ENCODE measurements at regions not wholly inside any gene's neighbourhood (a gene's known extent, or its start where the extent isn't known, plus 50 kb on each side); places are given as distances from the start of the nearest gene placed in this dataset.

DNA sequence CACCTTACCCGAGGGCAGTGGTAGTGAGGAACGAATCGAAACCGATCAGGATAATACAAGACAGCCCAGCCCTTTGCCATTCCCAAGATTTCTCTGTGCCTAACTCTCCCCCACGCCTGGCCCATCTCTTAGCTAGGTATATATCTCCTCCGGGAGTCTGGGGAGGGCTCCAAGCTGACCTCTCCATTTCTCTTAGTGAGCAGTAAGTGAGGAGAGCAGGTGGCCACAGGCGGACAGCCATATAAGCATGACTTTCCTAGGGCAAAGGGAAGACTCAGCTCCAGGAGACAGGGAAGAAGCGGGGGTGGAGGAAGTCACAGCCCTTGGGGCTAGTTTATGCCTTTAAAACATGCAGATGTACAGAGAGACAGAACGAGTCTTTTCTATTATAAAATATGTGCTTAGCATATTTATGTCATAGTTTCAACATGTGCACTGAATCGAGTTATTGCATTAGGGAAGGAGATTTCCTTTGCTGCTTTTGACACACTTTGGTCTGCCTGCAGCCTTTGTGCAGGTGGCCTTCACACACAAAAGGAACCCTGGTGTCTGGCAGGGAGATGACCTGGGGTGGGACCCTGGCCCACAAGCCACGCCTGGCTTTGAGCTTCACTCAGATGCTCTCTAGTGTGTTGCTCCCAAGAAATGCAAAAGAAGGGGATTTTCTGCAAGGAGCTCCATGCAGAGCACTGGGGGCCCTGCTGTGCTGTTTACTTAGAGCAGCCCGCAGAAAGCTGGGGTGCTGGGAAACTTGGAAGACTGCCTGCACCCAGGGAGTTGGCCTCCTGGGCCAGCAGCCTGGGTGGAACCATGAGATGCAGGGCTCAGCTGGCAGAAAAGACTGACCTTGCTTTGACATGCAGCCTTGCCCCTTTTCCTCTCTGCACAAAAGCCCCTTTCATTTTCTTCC, 613.3 kb downstream of the BCOR start:
- H3K9ac ChIP-seq (ENCODE audit: low read length): no peak overlapping the region
- H4K20me1 ChIP-seq (ENCODE audit: insufficient read depth, low read length): no peaks in the 10 kb centered on the region
- no peaks in the 10 kb centered on the region for H3K9me3 ChIP-seq (ENCODE audit: insufficient read depth, low read length)
- no peak overlapping the region for H2AFZ ChIP-seq (ENCODE audit: low read depth, low read length)
- TF ChIP-seq, protein P1, sequence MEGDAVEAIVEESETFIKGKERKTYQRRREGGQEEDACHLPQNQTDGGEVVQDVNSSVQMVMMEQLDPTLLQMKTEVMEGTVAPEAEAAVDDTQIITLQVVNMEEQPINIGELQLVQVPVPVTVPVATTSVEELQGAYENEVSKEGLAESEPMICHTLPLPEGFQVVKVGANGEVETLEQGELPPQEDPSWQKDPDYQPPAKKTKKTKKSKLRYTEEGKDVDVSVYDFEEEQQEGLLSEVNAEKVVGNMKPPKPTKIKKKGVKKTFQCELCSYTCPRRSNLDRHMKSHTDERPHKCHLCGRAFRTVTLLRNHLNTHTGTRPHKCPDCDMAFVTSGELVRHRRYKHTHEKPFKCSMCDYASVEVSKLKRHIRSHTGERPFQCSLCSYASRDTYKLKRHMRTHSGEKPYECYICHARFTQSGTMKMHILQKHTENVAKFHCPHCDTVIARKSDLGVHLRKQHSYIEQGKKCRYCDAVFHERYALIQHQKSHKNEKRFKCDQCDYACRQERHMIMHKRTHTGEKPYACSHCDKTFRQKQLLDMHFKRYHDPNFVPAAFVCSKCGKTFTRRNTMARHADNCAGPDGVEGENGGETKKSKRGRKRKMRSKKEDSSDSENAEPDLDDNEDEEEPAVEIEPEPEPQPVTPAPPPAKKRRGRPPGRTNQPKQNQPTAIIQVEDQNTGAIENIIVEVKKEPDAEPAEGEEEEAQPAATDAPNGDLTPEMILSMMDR (IDR thresholded peaks at IDR 0.05; ENCODE audit: low read depth, low read length): no peak
- no peak for TF ChIP-seq EZH2phosphoT487 (IDR thresholded peaks at IDR 0.05; ENCODE audit: low read depth)
- peaks cover 7% of the 10 kb centered on the region for H3K27me3 ChIP-seq (ENCODE audit: low read depth, low read length)
- H3K36me3 ChIP-seq (replicated peaks; ENCODE audit: low read depth, low read length): no peaks in the 10 kb centered on the region
- no peak overlapping the region for H3K27ac ChIP-seq (ENCODE audit: low read length)
- no peak overlapping the region for H3K4me3 ChIP-seq (ENCODE audit: low read length)
- no peaks in the 10 kb centered on the region for H3K79me2 ChIP-seq (ENCODE audit: low read length)
- peaks cover 6% of the 10 kb centered on the region for H3K4me1 ChIP-seq (ENCODE audit: low read length)
- H3K4me2 ChIP-seq (ENCODE audit: low read length): no peak overlapping the region

DNA sequence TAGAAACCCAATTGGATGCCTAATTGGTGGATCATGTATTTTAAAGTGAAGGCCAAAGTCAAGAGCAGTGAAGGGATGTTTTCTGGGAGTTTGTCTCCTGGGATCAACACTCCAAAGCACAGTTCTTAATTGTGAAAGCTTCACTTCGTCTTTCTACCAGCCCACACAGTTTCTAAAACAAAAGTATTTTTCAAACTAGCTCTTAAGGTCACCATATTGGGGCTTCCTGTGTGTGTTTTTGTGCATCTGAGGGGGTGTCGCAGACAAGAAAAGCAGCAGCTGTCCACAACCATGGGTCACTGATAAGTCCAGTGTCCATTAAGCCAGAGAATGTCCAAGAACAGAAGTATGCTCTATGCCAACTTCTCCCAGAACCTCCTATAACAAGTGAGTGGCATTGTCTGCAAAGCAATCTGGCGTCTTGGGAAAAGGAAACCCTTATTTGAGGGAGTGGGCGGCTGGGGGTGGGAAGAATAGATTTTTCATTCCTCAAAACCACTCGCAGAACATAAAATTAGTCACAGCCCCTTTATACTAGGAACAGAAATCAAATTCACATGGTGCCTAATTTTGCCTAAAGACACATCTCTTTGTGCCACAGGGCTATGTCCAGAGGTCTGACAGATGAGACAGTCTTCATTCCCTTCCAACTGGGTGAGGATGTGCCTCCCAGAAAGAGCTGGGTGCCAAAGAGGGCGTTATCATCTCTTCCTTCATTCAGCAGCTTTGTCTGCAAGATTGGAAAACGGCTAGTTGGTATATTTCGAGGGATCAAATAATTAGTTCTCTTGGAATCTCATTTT, 610.4 kb downstream of the BCOR start:
- TF ChIP-seq, protein P1 (IDR thresholded peaks at IDR 0.05; ENCODE audit: low read depth, low read length): no peak
- TF ChIP-seq EZH2phosphoT487 (IDR thresholded peaks at IDR 0.05; ENCODE audit: low read depth): no peak
- Histone ChIP-seq H3K9ac (ENCODE audit: low read length) (no peak overlapping the region), H2AFZ (ENCODE audit: low read depth, low read length) (no peak overlapping the region), H4K20me1 (ENCODE audit: insufficient read depth, low read length) (no peaks in the 10 kb centered on the region), H3K4me3 (ENCODE audit: low read length) (no peak overlapping the region), H3K27ac (ENCODE audit: low read length) (no peak overlapping the region), H3K4me1 (ENCODE audit: low read length) (peaks cover 26% of the 10 kb centered on the region), H3K27me3 (ENCODE audit: low read depth, low read length) (peaks cover 7% of the 10 kb centered on the region), H3K4me2 (ENCODE audit: low read length) (peak overlapping the region; percentile 17; the same call in 1 of the 2 replicates), H3K9me3 (ENCODE audit: insufficient read depth, low read length) (no peaks in the 10 kb centered on the region), H3K79me2 (ENCODE audit: low read length) (no peaks in the 10 kb centered on the region), H3K36me3 (replicated peaks; ENCODE audit: low read depth, low read length) (no peaks in the 10 kb centered on the region)

- H3K4me2 ChIP-seq (ENCODE audit: low read length): no peak overlapping the region
- H3K9me3 ChIP-seq (ENCODE audit: insufficient read depth, low read length): no peaks in the 10 kb centered on the region
- H3K9ac ChIP-seq (ENCODE audit: low read length): no peak overlapping the region
- no peak overlapping the region for H3K27ac ChIP-seq (ENCODE audit: low read length)
- H3K79me2 ChIP-seq (ENCODE audit: low read length): no peaks in the 10 kb centered on the region
- H3K4me3 ChIP-seq (ENCODE audit: low read length): no peak overlapping the region
- TF ChIP-seq EZH2phosphoT487 (IDR thresholded peaks at IDR 0.05; ENCODE audit: low read depth): no peak
- TF ChIP-seq, protein P1 (IDR thresholded peaks at IDR 0.05; ENCODE audit: low read depth, low read length): no peak
- peaks cover 5% of the 10 kb centered on the region for H3K27me3 ChIP-seq (ENCODE audit: low read depth, low read length)
- no peak overlapping the region for H2AFZ ChIP-seq (ENCODE audit: low read depth, low read length)
- peaks cover 31% of the 10 kb centered on the region for H3K4me1 ChIP-seq (ENCODE audit: low read length)
- H4K20me1 ChIP-seq (ENCODE audit: insufficient read depth, low read length): no peaks in the 10 kb centered on the region
- no peaks in the 10 kb centered on the region for H3K36me3 ChIP-seq (replicated peaks; ENCODE audit: low read depth, low read length)
Observed at GRCh38 chrX:39487969-39488330, 609.8 kb downstream of the BCOR start.

Measured in OCI-LY3 (cell line).